B cell (primary cell): ENCODE measurements at regions not wholly inside any gene's neighbourhood (a gene's known extent, or its start where the extent isn't known, plus 50 kb on each side); places are given as distances from the start of the nearest gene placed in this dataset.

Source experiments
- EZH2 ChIP-seq: IDR thresholded peaks from 2 replicates; pipeline ENCODE4 v1.6.1; 2012; ENCODE audit warnings: borderline replicate concordance, low read depth, mild to moderate bottlenecking, moderate library complexity, low read length; ENCODE audit not compliant: insufficient read depth, poor library complexity, severe bottlenecking
- TF ChIP-seq, protein P1 (sequence below): fragments of 200-600 bp; IDR thresholded peaks from one replicate; pipeline ENCODE4 v1.8.0; 2022; ENCODE audit warnings: antibody characterized with exemption, mild to moderate bottlenecking

DNA sequence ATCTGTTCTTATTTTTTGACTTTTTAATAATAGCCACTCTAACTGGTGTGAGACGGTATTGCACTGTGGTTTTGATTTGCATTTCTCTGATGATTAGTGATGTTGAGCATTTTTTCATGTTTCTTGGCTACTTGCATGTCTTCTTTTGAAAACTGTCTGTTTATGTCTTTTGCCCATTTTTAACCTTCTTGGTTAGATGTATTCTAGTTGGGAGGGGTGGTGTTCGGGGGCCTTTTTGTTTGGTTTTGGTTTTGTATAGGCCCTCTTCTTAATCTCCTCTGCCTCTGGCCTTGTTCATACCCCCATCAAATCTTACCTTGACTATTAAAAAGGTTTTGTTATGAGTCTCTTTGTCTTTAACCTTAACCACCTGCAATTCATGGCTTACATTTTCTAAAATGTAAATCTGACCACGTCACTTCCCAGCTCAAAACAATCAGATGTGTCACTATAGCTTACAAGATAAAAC, 107.8 kb upstream of the NR4A3 start:
- TF ChIP-seq, protein P1, sequence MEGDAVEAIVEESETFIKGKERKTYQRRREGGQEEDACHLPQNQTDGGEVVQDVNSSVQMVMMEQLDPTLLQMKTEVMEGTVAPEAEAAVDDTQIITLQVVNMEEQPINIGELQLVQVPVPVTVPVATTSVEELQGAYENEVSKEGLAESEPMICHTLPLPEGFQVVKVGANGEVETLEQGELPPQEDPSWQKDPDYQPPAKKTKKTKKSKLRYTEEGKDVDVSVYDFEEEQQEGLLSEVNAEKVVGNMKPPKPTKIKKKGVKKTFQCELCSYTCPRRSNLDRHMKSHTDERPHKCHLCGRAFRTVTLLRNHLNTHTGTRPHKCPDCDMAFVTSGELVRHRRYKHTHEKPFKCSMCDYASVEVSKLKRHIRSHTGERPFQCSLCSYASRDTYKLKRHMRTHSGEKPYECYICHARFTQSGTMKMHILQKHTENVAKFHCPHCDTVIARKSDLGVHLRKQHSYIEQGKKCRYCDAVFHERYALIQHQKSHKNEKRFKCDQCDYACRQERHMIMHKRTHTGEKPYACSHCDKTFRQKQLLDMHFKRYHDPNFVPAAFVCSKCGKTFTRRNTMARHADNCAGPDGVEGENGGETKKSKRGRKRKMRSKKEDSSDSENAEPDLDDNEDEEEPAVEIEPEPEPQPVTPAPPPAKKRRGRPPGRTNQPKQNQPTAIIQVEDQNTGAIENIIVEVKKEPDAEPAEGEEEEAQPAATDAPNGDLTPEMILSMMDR = no peak
- no peak for TF ChIP-seq EZH2
